PFSK-1 (cell line): ENCODE measurements at regions not wholly inside any gene's neighbourhood (a gene's known extent, or its start where the extent isn't known, plus 50 kb on each side); places are given as distances from the start of the nearest gene placed in this dataset.

ENCODE experiments used
- FOXP2 ChIP-seq: optimal IDR thresholded peaks from 2 replicates; pipeline ENCODE3; 2011; ENCODE audit warnings: borderline replicate concordance, control low read depth, inconsistent platforms; ENCODE audit not compliant: insufficient read depth; ENCODE audit errors: extremely low read length, extremely low read depth
- POLR2AphosphoS5 ChIP-seq: IDR thresholded peaks from 2 replicates; pipeline ENCODE4 v1.6.1; 2012; ENCODE audit warnings: low read depth, mild to moderate bottlenecking, control low read depth, low read length, moderate library complexity
- SIN3A ChIP-seq: IDR thresholded peaks from 2 replicates; pipeline ENCODE4 v1.6.1; 2012; ENCODE audit warnings: mild to moderate bottlenecking, low read length, moderate library complexity, borderline replicate concordance; ENCODE audit not compliant: insufficient read depth
- TAF1 ChIP-seq: IDR thresholded peaks from 2 replicates; pipeline ENCODE4 v1.6.1; 2012; ENCODE audit warnings: low read length, control low read depth, borderline replicate concordance; ENCODE audit not compliant: insufficient read depth
- TF ChIP-seq, protein P1 (sequence below), 2 experiments: IDR thresholded peaks; 2 replicates each; pipeline versions ENCODE4 v1.6.1 to v1.8.0; 2011 to 2012; ENCODE audit warnings: low read depth in 2 of 2, low read length in 2 of 2, control low read depth in 1 of 2, inconsistent platforms in 1 of 2, mild to moderate bottlenecking in 1 of 2, moderate library complexity in 1 of 2; ENCODE audit not compliant: insufficient read depth in 1 of 2

DNA sequence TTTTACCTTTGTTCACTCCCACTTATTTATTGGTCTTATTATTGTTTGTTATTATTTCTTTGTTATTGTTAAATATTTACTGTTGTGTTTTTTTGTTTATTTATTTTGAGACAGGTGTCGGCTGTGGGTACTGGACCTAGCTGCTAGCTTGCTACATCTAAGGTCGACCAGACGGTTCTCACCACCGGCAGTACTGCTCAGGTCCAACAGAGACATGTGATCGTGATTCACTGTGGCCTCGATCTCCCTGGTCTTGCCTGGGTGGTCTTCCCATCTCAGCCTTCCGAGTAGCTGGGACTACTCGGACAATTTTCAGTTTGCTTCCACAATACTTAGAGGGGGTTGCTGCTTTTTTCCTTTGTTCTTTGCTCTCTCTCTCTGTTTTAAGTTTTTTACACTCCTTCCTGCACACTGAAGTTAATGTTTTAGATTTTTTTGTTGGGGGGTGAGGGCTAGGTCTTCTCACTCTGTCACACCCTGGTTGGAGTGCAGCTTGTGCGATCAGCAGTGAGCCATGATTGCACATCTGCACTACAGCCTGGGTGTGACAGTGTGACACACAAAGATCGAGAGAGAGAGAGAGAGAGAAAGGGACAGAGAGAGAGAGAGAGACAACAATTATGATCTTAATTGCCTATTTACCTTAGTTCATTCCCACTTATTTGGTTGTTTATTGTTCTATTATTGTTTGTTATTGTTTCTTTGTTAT, 1432.4 kb downstream of the UQCRFS1 start:
- TF ChIP-seq TAF1 (no peak), POLR2AphosphoS5 (no peak), FOXP2 (no peak), SIN3A (no peak)
- TF ChIP-seq, protein P1, sequence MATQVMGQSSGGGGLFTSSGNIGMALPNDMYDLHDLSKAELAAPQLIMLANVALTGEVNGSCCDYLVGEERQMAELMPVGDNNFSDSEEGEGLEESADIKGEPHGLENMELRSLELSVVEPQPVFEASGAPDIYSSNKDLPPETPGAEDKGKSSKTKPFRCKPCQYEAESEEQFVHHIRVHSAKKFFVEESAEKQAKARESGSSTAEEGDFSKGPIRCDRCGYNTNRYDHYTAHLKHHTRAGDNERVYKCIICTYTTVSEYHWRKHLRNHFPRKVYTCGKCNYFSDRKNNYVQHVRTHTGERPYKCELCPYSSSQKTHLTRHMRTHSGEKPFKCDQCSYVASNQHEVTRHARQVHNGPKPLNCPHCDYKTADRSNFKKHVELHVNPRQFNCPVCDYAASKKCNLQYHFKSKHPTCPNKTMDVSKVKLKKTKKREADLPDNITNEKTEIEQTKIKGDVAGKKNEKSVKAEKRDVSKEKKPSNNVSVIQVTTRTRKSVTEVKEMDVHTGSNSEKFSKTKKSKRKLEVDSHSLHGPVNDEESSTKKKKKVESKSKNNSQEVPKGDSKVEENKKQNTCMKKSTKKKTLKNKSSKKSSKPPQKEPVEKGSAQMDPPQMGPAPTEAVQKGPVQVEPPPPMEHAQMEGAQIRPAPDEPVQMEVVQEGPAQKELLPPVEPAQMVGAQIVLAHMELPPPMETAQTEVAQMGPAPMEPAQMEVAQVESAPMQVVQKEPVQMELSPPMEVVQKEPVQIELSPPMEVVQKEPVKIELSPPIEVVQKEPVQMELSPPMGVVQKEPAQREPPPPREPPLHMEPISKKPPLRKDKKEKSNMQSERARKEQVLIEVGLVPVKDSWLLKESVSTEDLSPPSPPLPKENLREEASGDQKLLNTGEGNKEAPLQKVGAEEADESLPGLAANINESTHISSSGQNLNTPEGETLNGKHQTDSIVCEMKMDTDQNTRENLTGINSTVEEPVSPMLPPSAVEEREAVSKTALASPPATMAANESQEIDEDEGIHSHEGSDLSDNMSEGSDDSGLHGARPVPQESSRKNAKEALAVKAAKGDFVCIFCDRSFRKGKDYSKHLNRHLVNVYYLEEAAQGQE (IDR thresholded peaks at IDR 0.05; ENCODE audit: insufficient read depth in 1 of 2, low read depth in 2 of 2, low read length in 2 of 2) = no peak

DNA sequence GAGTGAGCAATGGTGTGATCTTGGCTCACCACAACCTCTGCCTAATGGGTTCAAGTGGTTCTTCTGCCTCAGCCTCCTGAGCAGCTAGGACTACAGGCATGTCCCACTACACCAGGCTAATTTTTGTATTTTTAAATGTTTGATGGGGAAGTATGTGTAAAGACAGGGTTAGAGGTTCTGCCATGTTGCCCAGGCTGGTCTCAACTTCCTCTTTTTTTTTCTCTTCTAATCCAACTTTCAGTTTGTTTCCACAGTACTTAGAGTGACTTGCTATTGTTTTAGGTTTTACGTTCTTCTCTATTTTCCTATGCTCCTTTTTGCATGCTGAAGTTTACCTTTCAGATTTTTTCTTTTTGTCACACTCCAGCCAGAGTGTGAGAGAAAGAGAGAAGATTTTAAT, 1433.0 kb downstream of the UQCRFS1 start:
- TF ChIP-seq, protein P1 (IDR thresholded peaks at IDR 0.05; ENCODE audit: insufficient read depth in 1 of 2, low read depth in 2 of 2, low read length in 2 of 2) = no peak
- TF ChIP-seq FOXP2 (no peak), SIN3A (no peak), POLR2AphosphoS5 (no peak), TAF1 (no peak)

DNA sequence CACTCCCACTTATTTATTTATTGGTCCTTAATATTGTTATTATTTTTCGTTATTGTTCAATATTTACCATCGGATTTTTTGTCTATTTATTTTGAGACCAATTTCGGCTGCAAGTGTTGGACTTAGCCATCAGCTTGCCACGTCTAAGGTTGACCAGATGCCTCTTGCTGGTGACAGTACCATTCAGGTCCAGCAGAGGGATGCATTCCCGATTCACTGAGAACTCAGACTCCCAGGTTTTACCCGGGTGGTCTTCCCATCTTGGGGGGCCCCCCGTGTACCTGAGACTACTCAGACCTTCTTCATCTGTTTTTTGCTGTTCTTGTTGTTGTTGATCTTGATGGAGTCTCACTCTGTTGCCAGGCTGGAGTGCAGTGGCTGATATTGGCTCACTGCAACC, 1435.2 kb downstream of the UQCRFS1 start:
- TF ChIP-seq FOXP2 (no peak), SIN3A (no peak), POLR2AphosphoS5 (no peak), TAF1 (no peak)
- TF ChIP-seq, protein P1 (IDR thresholded peaks at IDR 0.05; ENCODE audit: insufficient read depth in 1 of 2, low read depth in 2 of 2, low read length in 2 of 2) = no peak

DNA sequence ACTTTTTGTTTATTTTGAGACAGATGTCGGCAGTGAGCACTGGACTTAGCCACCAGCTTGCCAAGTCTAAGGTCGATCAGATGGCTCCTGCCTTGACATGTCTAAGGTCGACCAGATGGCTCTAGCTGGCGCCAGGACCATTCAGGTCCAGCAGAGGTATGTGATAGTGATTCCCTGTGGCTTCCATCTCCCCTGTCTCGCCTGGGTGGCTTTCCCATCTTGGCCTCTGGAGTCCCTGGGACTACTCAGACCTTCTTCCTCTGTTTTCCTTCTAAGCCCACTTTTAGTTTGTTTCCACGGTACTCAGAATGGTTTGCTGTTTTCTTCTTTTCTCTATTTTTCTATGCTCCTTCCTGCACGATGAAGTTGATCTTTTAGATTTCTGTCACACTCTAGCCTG, 1435.7 kb downstream of the UQCRFS1 start:
- TF ChIP-seq FOXP2 (no peak), TAF1 (no peak), POLR2AphosphoS5 (no peak), SIN3A (no peak)
- TF ChIP-seq, protein P1 (IDR thresholded peaks at IDR 0.05; ENCODE audit: insufficient read depth in 1 of 2, low read depth in 2 of 2, low read length in 2 of 2) = no peak
